ENCODE measurements at regions not wholly inside any gene's neighbourhood (a gene's known extent, or its start where the extent isn't known, plus 50 kb on each side); places are given as distances from the start of the nearest gene placed in this dataset.

- intact Hi-C loops (cut with DNase I): no loop called here
- no peak for TF ChIP-seq CTCF (IDR thresholded peaks at IDR 0.05)
- no peak for TF ChIP-seq POLR2A (IDR thresholded peaks at IDR 0.05)
- no peaks in the 10 kb centered on the region for H3K27me3 ChIP-seq
- H3K36me3 ChIP-seq: no peaks in the 10 kb centered on the region
- no peaks in the 10 kb centered on the region for H3K4me1 ChIP-seq
- no peak for DNase-seq
- no peak overlapping the region for H3K4me3 ChIP-seq
- ATAC-seq: no peak
- WGBS, 4 donors: 95 to 97% (median 96%) methylated on average over 1 of the region's 1 CpG
- no peaks in the 10 kb centered on the region for H3K9me3 ChIP-seq
- H3K27ac ChIP-seq: no peak overlapping the region
Observed at GRCh38 chr5:124998520-124998919, 252.1 kb upstream of the ZNF608 start.

GRCh38 chr5:125002727-125003598, 256.5 kb upstream of the ZNF608 start:
- WGBS, 4 donors: 87 to 100% (median 92%) methylated on average over 1 of the region's 1 CpG
- no peaks in the 10 kb centered on the region for H3K27me3 ChIP-seq
- no peaks in the 10 kb centered on the region for H3K9me3 ChIP-seq
- peaks cover 0 to 11% (median 0%) of the 10 kb centered on the region in 12 donors for H3K4me1 ChIP-seq
- H3K4me3 ChIP-seq: no peak overlapping the region
- intact Hi-C loops (cut with DNase I): no loop called here
- H3K27ac ChIP-seq: no peak overlapping the region
- ATAC-seq: no peak
- no peaks in the 10 kb centered on the region for H3K36me3 ChIP-seq
- DNase-seq: no peak
- TF ChIP-seq POLR2A (IDR thresholded peaks at IDR 0.05) (no peak), CTCF (IDR thresholded peaks at IDR 0.05) (no peak)

GRCh38 chr5:125004009-125004408, 257.6 kb upstream of the ZNF608 start:
- Histone ChIP-seq H3K27me3 (no peaks in the 10 kb centered on the region), H3K9me3 (no peaks in the 10 kb centered on the region), H3K4me1 (peaks cover 0 to 11% (median 0%) of the 10 kb centered on the region in 12 donors), H3K36me3 (no peaks in the 10 kb centered on the region), H3K27ac (no peak overlapping the region), H3K4me3 (no peak overlapping the region)
- TF ChIP-seq POLR2A (IDR thresholded peaks at IDR 0.05): no peak
- TF ChIP-seq CTCF (IDR thresholded peaks at IDR 0.05): no peak
- no peak for ATAC-seq
- intact Hi-C loops (cut with DNase I): no loop called here
- DNase-seq: no peak
- 96 to 97% (median 97%) methylated on average over 5 of the region's 5 CpGs for WGBS, 4 donors

GRCh38 chr5:125005266-125005665, 258.8 kb upstream of the ZNF608 start:
- no peaks in the 10 kb centered on the region for H3K9me3 ChIP-seq
- intact Hi-C loops (cut with DNase I): no loop called here
- H3K36me3 ChIP-seq: no peaks in the 10 kb centered on the region
- ATAC-seq (no peak), DNase-seq (no peak)
- H3K4me3 ChIP-seq: no peak overlapping the region
- WGBS, 4 donors: 41 to 61% (median 48%) methylated on average over 4 of the region's 4 CpGs
- H3K27ac ChIP-seq: no peak overlapping the region
- TF ChIP-seq POLR2A (IDR thresholded peaks at IDR 0.05) (no peak), CTCF (IDR thresholded peaks at IDR 0.05) (no peak)
- no peaks in the 10 kb centered on the region for H3K27me3 ChIP-seq
- H3K4me1 ChIP-seq: peaks cover 0 to 11% (median 0%) of the 10 kb centered on the region in 12 donors
